M059J (cell line): ENCODE measurements at regions not wholly inside any gene's neighbourhood (a gene's known extent, or its start where the extent isn't known, plus 50 kb on each side); places are given as distances from the start of the nearest gene placed in this dataset.

Experiments used
- DNase-seq: peaks from one replicate; pipeline ENCODE4 v3.0.0-alpha.2; 2012; ENCODE audit warnings: low read depth

DNA sequence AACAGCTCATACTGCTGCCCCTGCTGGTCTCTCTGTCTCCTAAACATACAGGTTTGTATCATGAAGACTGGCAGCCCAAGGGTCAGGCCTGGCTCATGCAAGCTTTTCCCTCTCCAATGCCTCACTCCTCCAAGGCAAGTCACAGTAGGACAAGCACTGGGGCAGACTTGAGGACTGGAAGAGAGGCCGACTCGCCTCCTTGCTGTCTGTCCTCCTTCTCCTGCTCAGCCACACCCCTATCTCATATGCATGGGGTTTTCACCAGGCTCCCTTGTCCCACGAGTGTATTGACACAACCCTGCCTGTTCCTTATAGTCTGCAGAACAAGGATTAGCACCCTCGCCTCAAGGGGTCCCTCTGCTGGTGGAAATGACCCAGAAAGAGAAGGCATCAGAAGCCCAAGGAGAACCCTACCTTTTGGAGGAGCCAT lies 223.7 kb downstream of the SOX11 start:
- DNase-seq: no peak

DNA sequence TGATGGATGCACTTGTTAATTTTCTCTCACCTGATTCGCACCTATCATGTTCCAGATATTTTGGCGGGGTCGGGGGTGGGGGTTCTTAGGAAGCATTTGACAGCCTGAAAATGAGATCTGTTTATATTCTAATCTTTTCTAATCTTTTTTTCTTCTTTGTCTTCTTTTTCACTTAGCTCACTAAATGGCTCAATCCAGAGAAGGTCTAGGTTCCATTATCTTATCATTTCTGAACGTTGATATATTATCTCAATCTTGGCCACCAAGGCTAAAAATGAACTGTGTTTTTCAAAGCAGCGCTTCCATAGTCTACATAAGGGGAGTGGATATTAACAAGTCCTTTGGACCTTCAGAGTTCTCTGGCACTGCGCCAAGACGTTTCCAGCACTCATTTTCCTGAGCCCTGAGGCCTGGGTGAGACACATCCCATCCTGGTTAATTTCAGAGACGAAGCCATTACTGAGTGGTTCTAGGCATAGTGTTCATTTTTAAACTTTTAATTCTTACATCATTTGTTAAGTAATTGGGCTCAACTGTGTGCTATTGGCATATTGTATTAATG lies 229.0 kb downstream of the SOX11 start:
- no peak for DNase-seq

- DNase-seq: no peak
Measured at GRCh38 chr2:5923957-5924945, 232.1 kb downstream of the SOX11 start.

- no peak for DNase-seq
Measured at GRCh38 chr2:5925604-5926003, 233.4 kb downstream of the SOX11 start.

DNA sequence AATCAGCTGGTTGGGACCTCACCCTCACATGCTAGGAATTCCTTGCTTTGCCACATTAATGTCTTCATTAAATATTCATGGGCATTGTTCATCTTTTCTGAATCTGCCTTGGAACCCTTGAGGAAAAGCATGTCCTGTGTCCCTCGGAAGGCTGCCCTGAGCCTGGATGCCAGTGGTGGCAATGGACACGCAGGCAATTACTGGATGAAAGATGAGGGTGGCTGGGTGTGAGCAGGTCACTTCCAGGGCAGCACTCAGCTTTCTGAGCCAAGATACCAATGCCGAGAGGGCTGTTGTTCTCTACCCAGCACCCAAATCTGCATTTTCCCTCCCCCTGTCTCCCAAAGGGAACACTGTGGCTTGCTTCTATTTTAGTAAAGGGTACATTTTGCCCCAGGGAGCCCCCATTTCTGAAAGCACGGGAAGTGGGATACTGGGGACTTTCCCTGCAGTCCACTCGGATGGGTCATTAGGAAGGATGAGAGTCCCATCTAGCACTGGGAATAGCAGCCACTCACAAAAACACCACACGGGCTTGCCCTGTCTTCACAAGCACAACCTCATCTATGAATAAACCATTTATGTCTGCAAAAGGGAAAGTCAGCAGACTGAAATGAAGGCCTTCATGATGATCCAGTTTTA lies 234.8 kb downstream of the SOX11 start:
- DNase-seq: no peak

- DNase-seq: no peak
Measured at GRCh38 chr2:5932556-5933469, 240.6 kb downstream of the SOX11 start.

GRCh38 chr2:5933669-5934068 lies 241.5 kb downstream of the SOX11 start:
- no peak for DNase-seq

DNA sequence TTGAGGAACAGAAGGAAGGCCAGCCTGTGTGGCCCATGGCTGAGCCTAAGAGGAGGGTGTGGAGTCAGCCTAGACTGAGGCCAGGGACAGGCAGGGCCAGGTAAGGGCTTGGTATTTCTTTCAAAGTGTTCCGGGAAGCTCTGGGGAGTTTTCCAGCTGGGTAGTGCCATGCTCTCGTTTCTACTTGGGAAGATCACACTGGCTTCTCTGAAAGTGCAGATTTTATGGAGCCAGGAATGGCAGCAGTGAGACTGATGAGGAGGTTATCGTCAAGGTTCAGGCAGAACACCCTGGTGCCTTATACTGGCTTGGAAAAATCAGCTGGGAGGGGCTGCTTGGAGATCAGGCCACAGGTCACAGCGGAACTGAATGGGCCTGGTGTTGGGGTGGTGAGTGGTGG lies 245.1 kb downstream of the SOX11 start:
- DNase-seq: no peak

- DNase-seq: no peak
Measured at GRCh38 chr2:5937851-5938565, 245.8 kb downstream of the SOX11 start.

GRCh38 chr2:5938566-5938896 lies 246.3 kb downstream of the SOX11 start:
- DNase-seq: no peak

- DNase-seq: no peak
Measured at GRCh38 chr2:5939553-5939952, 247.4 kb downstream of the SOX11 start.

DNA sequence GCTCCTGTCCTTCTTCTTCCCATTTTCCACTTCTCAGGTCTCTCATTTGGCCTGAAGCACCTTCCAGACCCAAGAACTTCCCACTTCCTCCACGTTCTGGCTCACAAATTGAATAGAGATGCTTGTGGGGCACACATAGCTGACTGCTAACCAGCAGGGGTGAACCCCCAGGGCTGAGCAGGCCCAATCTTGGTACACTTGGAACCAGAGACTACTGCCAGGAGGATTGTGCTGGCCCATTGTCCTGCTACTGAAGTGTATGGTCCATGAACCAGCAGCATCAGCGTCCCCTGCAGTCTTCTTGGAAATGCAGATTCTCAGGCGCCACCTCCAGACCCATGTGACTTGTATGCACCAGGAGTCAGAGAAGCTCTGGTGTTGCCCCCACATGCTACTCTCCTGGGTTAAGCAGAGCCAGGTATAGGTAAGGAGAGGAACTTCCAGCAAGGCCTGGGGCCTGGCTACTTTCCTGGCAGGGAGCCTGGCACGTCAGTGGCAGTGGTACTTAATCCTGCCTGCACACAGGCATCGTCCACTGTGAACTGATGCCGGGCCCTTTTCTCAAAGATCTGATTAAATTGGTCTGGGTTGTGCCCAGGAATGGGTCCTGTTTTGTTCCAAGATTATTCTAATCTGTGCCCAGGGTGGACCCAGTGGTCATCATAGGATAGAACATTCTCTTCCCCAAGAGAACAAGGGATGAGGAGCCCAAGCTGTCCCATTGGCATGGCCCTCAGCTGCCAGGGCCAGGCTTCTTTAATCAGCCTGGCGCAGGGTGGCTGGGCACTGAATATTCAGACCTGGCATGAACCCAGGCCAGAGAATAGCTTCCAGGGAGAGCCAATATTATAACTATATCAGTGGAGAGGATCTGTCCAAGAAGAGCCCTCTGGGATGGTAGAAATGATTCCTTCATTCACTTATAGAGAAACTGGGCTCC lies 248.7 kb downstream of the SOX11 start:
- DNase-seq: no peak

GRCh38 chr2:5942204-5942603 lies 250.0 kb downstream of the SOX11 start:
- no peak for DNase-seq

DNA sequence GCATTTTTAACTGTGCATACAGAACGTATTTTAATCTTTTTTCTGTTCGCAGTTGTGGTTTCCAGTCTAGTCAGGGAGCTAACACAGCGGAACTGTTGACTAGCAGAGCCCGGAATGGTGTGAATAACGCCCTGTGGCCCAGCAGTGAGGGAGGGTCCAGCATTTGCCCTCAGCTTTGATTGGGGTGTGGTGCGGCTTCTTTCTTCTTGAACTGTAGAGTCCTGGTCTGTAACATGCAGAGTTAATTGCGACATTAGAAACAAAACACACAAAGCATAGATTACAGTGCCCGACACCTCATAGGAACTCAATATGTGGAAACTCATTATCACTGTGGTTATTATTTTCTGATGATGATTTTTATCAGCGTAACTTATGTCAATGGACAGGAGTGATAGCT lies 253.6 kb downstream of the SOX11 start:
- no peak for DNase-seq

GRCh38 chr2:5946225-5947115 lies 254.3 kb downstream of the SOX11 start:
- DNase-seq: no peak

- no peak for DNase-seq
Measured at GRCh38 chr2:5950736-5951135, 258.6 kb downstream of the SOX11 start.

DNA sequence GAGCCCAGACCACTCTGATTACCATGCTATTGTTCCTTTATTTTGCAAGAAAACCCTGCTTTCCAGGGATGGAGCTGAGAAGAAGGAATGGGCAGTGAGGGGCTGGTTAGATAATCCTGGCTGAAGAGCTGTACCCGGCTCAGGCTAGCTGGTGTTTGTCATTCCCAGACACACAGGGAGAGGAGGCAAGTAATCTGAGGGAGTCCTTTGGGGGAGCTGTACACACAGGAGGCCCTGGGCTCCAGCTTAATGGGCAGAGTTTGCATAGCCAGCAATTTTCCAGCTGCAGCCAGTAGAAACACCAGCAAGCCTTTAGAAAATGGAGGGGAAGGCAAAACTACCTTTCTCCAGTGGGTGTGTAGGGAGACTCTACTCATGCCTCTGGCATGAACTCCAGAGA lies 259.3 kb downstream of the SOX11 start:
- no peak for DNase-seq

DNA sequence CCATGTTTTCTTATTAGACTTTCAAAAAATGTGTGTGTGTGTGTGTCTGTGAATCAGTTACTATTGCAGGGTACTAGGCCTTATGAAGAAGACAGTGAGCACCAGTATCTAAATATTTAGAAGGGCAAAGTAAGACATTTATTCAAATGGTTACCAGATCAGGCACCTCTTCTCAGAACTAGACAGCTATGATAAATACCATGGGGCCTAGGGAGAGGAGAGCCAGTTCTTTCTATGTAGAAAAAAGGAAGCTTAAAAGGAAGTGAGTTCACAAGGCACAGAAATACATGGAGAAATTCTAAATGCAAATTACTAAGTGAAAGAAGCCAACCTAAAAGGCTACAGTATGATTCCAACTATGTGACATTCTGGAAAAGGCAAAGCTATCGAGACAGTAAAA lies 261.3 kb downstream of the SOX11 start:
- DNase-seq: no peak

- DNase-seq: no peak
Measured at GRCh38 chr2:5954509-5954908, 262.3 kb downstream of the SOX11 start.
